ENCODE measurements at regions not wholly inside any gene's neighbourhood (a gene's known extent, or its start where the extent isn't known, plus 50 kb on each side); places are given as distances from the start of the nearest gene placed in this dataset.
A peak's percentile ranks its signal among the peaks of the same experiment; 100 is the strongest.
"Not testable (repeated sequence)": the region's sequence is repeated elsewhere in the genome, so short reads cannot be mapped to it uniquely, and the experiment has no call there.

DNA sequence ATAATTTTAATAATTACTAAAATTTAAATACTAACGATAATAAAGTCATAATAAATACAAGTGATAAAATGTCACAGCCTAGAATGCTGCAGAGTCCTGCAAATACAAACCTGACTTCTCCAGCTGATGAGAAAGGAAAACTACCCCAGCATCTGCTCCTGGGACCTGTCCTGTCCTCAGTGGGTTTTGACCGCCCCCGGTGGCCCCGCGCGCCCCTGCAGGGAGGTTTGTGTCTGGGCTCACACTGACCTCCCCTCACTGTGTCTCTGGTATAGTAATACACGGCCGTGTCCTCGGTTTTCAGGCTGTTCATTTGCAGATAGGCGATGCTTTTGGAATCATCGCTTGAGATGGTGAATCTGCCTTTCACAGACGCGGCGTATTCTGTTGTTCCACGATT lies 1139.4 kb downstream of the TMEM121 start:
- Mint-ChIP-seq H3K27ac (no peak overlapping the region), H3K27me3 (peaks cover 12% of the 10 kb centered on the region), H3K36me3 (ENCODE audit: low read depth) (no peaks in the 10 kb centered on the region), H3K4me3 (no peak overlapping the region), H3K4me1 (ENCODE audit: low read depth) (peaks cover 30% of the 10 kb centered on the region), H3K9me3 (no peaks in the 10 kb centered on the region)
- Histone ChIP-seq H3K27ac (ENCODE audit: low read depth in 1 of 2, low read length in 2 of 2) (no peak overlapping the region), H3K9me3 (ENCODE audit: control insufficient read depth in 1 of 2, insufficient read depth in 1 of 2, low read length in 2 of 2) (peaks cover 0 to 6% of the 10 kb centered on the region in 2 experiments), H3K27me3 (ENCODE audit: control insufficient read depth in 1 of 2, insufficient read depth in 2 of 2, low read length in 2 of 2) (no peaks in the 10 kb centered on the region), H3K36me3 (ENCODE audit: insufficient read depth, low read length) (no peaks in the 10 kb centered on the region), H3K4me3 (ENCODE audit: low read length) (no peak overlapping the region), H3K4me1 (ENCODE audit: insufficient read depth, low read length) (no peaks in the 10 kb centered on the region)
- POLR2A ChIA-PET: no interaction called here
- ATAC-seq (ENCODE audit: poor library complexity) (no peak), DNase-seq (peak in 8 of 14 experiments; percentile 4 to 41 (median 19))
- CTCF ChIA-PET: no interaction called here
- TF ChIP-seq, protein P1, sequence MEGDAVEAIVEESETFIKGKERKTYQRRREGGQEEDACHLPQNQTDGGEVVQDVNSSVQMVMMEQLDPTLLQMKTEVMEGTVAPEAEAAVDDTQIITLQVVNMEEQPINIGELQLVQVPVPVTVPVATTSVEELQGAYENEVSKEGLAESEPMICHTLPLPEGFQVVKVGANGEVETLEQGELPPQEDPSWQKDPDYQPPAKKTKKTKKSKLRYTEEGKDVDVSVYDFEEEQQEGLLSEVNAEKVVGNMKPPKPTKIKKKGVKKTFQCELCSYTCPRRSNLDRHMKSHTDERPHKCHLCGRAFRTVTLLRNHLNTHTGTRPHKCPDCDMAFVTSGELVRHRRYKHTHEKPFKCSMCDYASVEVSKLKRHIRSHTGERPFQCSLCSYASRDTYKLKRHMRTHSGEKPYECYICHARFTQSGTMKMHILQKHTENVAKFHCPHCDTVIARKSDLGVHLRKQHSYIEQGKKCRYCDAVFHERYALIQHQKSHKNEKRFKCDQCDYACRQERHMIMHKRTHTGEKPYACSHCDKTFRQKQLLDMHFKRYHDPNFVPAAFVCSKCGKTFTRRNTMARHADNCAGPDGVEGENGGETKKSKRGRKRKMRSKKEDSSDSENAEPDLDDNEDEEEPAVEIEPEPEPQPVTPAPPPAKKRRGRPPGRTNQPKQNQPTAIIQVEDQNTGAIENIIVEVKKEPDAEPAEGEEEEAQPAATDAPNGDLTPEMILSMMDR (IDR thresholded peaks at IDR 0.05): peak; percentile 47
- intact Hi-C loops (cut with DNase I, micrococcal nuclease): loop anchor here in 1 of 2 experiments (10.0 kb wide), 1 partner anchor 49 kb away; no protein-coding TSS in a partner anchor

DNA sequence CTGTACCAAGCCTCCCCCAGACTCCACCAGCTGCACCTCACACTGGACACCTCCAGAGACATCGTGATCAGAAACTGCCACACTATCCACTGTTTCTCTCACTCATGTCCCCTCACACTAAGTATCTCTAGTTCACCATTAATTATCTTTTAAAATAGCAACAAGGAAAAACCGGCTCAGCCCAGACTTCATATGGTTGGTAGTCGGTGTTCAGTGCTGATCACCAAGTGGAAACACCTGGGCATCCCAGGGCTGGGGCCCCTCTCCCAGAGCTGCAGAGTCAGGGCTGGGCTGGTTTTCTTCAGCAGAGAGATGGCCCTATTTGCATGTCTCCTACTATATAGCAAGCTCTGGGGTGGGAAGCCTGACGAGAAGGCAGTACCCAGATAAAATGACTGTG lies 1140.0 kb downstream of the TMEM121 start:
- no peaks in the 10 kb centered on the region for H3K9me3 Mint-ChIP-seq
- ATAC-seq (ENCODE audit: poor library complexity) (no peak), DNase-seq (no peak)
- H3K27ac ChIP-seq (ENCODE audit: low read depth in 1 of 2, low read length in 2 of 2): no peak overlapping the region
- H3K4me3 Mint-ChIP-seq: no peak overlapping the region
- H3K9me3 ChIP-seq (ENCODE audit: control insufficient read depth in 1 of 2, insufficient read depth in 1 of 2, low read length in 2 of 2): peaks cover 0 to 6% of the 10 kb centered on the region in 2 experiments
- no peak overlapping the region for H3K27ac Mint-ChIP-seq
- intact Hi-C loops (cut with DNase I, micrococcal nuclease): loop anchor here in 1 of 2 experiments (10.0 kb wide), 1 partner anchor 48 kb away; no protein-coding TSS in a partner anchor
- H3K4me3 ChIP-seq (ENCODE audit: low read length): no peak overlapping the region
- no peaks in the 10 kb centered on the region for H3K4me1 ChIP-seq (ENCODE audit: insufficient read depth, low read length)
- TF ChIP-seq, protein P1 (IDR thresholded peaks at IDR 0.05): no peak
- H3K36me3 Mint-ChIP-seq (ENCODE audit: low read depth): no peaks in the 10 kb centered on the region
- POLR2A ChIA-PET: no interaction called here
- H3K36me3 ChIP-seq (ENCODE audit: insufficient read depth, low read length): no peaks in the 10 kb centered on the region
- H3K4me1 Mint-ChIP-seq (ENCODE audit: low read depth): peaks cover 30% of the 10 kb centered on the region
- H3K27me3 ChIP-seq (ENCODE audit: control insufficient read depth in 1 of 2, insufficient read depth in 2 of 2, low read length in 2 of 2): no peaks in the 10 kb centered on the region
- CTCF ChIA-PET: no interaction called here
- peaks cover 16% of the 10 kb centered on the region for H3K27me3 Mint-ChIP-seq

DNA sequence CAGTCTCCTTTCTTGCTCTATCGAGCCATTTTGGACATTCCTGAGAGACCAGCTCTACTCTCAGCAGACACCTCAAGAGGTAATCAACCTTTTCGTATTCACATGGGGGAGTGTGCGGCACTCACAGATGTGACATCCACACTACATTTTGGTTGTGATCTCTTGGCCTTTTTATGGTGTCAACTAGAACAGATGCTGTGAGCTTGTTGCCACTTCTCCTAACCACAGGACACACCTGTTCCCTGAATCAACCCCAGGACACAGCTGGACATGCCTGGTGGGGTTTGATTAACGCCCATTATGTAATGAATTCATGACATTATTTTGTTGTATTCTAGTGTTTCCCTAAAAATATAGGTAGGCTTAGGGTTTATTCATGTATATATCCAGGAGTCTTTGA lies 1143.6 kb downstream of the TMEM121 start:
- peaks cover 6% of the 10 kb centered on the region for H3K4me1 ChIP-seq (ENCODE audit: insufficient read depth, low read length)
- Mint-ChIP-seq H3K36me3 (ENCODE audit: low read depth) (no peaks in the 10 kb centered on the region), H3K27me3 (peaks cover 20% of the 10 kb centered on the region), H3K4me3 (no peak overlapping the region), H3K4me1 (ENCODE audit: low read depth) (peaks cover 15% of the 10 kb centered on the region), H3K9me3 (no peaks in the 10 kb centered on the region), H3K27ac (no peak overlapping the region)
- H3K4me3 ChIP-seq (ENCODE audit: low read length): no peak overlapping the region
- no peaks in the 10 kb centered on the region for H3K27me3 ChIP-seq (ENCODE audit: control insufficient read depth in 1 of 2, insufficient read depth in 2 of 2, low read length in 2 of 2)
- ChIA-PET POLR2A (no interaction called here), CTCF (no interaction called here)
- no peak overlapping the region for H3K27ac ChIP-seq (ENCODE audit: low read depth in 1 of 2, low read length in 2 of 2)
- H3K36me3 ChIP-seq (ENCODE audit: insufficient read depth, low read length): no peaks in the 10 kb centered on the region
- DNase-seq (no peak), ATAC-seq (ENCODE audit: poor library complexity) (no peak)
- no peaks in the 10 kb centered on the region for H3K9me3 ChIP-seq (ENCODE audit: control insufficient read depth in 1 of 2, insufficient read depth in 1 of 2, low read length in 2 of 2)
- intact Hi-C loops (cut with DNase I, micrococcal nuclease): no loop called here
- TF ChIP-seq, protein P1 (IDR thresholded peaks at IDR 0.05): no peak

DNA sequence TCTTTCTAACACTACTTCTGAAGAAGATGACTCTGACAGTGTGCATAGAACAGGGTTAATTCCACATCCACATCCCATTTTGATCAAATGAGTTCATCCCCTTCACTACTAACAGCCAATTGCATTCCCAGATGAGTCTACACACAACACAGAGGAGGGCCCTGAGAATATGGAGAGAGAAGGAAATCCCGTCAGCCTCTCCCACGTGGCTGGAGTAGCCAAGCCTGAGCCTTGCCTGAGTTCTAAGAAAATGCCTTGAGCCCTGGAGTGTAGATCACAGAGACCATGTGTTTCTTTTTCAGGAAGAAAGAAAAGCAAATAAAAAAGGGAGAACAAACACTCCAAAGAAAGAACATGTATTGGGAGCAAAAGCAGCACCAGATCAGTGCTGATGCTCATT lies 1147.7 kb downstream of the TMEM121 start:
- DNase-seq; ATAC-seq (ENCODE audit: poor library complexity); H3K36me3 ChIP-seq (ENCODE audit: insufficient read depth, low read length); H3K27ac Mint-ChIP-seq; H3K4me3 ChIP-seq (ENCODE audit: low read length); H3K9me3 Mint-ChIP-seq; H3K4me1 Mint-ChIP-seq (ENCODE audit: low read depth); H3K36me3 Mint-ChIP-seq (ENCODE audit: low read depth); POLR2A ChIA-PET; H3K4me1 ChIP-seq (ENCODE audit: insufficient read depth, low read length); H3K4me3 Mint-ChIP-seq; H3K27me3 ChIP-seq (ENCODE audit: control insufficient read depth in 1 of 2, insufficient read depth in 2 of 2, low read length in 2 of 2); H3K27ac ChIP-seq (ENCODE audit: low read depth in 1 of 2, low read length in 2 of 2); H3K9me3 ChIP-seq (ENCODE audit: control insufficient read depth in 1 of 2, insufficient read depth in 1 of 2, low read length in 2 of 2); intact Hi-C loops (cut with DNase I, micrococcal nuclease): not testable (repeated sequence)
- CTCF ChIA-PET: interaction anchor here (0.7 kb wide), 1 partner anchor 10 kb away, joined by 4 read pairs; no protein-coding TSS in a partner anchor
- peaks cover 20% of the 10 kb centered on the region for H3K27me3 Mint-ChIP-seq

All from CD4-positive, alpha-beta T cell (primary cell).